Stimulated activated CD8-positive, alpha-beta memory T cell treated with anti-CD3 and anti-CD28 coated beads, Interleukin-15, amount 100 ng/mL, for 1 hour (primary cell): ENCODE measurements at regions not wholly inside any gene's neighbourhood (a gene's known extent, or its start where the extent isn't known, plus 50 kb on each side); places are given as distances from the start of the nearest gene placed in this dataset.

ENCODE experiments used
- DNase-seq: peaks from one replicate; pipeline ENCODE4 v3.0.0-alpha.2; 2020; ENCODE audit warnings: low read depth

DNA sequence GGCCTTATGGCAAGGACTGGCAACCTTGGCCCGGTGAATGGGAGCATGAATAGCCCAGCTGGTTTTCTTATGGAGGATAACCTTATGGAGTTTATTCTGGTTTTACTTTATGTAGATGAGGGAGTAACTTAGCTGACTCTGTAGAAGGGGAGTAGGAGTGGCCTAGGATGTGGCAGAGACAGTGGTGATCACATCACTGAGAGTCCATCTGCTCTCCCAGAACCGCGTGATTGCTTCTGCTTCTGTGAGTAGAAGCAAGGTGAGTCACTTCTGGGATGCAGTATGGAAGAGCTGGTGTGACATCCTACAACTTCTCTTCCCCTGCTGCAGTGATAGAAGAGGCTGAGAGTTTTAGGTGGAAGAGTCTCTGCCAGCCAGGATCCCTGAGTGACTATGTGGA, 129.2 kb downstream of the RPS24 start:
- DNase-seq = no peak

DNA sequence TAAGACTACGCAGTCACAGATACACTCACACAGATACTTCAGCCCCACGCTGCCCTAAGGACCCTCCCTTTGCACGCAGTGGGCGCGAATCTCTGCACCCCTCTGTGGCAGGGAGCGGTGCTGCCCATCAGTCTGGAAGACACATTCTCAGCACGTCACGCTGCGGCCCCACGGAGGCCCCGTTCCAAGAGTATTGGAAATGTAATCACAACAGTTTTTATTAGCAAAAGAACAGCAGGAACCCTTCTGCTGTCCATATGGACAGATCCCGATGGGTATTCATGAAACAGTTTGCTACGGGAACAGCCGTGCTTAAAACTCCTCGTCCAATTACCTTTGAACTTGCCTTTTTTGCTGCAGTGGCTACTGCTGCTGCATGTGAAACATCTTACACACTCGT, 131.0 kb downstream of the RPS24 start:
- DNase-seq = no peak

DNA sequence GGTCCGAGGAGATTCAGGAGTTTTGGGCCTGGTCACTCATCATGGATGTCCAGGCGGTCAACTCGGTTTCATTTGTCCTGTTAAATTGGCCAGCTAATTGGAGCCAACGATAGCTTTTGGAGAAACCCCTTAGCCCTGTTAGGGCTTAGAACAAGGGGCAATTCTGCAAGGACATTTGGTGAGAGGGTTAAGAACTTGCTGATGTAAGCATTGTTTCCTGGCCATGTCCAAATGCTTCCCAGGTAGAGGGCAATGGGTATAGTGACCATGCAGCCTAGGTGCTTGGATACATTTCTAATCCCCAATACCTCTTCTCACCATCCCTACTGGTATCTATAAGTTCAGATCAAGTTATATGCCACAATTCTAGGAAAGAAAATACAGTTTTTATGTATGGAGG, 131.5 kb downstream of the RPS24 start:
- no peak for DNase-seq

DNA sequence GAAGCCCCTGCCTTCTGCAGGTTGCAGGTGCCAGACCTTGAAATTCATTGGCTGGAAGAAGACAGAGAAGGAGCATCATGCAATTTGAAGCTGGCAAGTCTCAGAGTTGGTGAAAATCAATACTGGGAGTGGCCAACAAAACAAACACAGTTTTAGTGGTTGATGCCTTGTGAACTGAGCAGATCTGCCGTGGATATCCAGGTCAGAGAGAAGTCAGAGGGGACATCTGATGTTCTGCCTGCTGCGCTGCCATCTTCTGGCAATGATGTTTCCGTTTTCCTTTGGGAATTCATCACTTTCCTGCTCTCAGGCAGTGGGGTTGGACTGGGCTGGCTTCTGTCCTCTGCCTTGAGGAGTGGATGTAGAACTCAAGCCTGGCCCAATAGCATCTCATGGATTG, 132.0 kb downstream of the RPS24 start:
- DNase-seq = no peak

DNA sequence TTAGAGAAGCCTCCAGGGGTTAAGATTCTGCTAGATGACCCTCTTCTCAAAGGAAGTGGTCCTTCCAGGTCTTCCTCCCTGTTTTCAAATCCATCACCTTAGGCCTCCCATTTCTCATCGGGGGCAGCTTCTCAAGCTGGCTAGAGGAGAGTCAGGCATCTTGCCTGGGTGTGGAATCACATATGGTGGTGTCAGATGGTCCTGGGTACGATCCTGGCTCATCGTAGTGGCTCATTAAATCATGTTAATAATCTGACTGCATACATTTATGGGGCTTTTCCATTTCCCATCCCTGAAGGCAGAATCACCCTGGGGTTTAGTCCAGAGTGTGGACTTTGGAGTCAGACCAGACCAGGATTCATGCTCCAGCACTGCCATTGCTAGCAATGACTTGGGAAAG, 132.6 kb downstream of the RPS24 start:
- no peak for DNase-seq

DNA sequence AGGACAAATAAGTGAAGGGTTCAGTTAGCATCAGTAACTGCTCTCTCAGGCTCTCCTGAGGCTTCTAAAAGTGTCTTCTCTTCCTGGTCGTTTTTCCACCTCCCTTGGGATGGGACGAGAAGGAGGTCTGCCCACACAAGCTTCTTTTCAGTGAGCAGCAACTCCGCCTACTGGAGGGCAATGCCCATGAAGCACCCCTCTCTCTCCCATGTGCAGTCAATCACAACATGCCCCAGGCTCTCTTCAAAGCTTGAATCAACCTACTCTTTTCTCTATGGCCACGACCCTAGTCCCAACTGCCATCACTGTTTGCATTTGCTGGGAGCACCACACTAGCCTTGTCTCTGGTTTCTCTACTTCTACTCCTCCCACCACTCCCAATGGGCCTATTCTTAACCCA, 135.6 kb downstream of the RPS24 start:
- DNase-seq = no peak

DNA sequence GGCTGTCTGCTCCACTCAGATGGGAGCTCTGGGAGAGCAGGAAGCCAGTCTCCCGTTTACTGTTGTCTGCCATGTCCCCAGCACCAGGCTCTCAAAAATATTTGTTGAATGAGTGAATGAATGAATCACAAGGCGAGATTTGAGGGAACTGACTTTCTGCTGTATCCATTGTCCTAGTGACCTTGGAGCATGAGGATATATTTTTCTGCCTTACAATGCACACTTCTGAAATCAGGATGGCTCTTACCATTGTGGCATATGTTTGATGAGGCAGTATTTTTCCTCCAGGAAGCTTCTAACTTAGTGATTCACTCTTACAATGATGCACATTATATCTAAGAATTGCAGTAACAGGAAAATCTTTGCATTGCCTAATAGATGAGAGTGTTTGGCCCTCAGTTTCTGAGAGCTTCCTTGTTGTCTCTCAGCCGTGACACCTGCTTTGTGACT, 136.4 kb downstream of the RPS24 start:
- DNase-seq = no peak

DNA sequence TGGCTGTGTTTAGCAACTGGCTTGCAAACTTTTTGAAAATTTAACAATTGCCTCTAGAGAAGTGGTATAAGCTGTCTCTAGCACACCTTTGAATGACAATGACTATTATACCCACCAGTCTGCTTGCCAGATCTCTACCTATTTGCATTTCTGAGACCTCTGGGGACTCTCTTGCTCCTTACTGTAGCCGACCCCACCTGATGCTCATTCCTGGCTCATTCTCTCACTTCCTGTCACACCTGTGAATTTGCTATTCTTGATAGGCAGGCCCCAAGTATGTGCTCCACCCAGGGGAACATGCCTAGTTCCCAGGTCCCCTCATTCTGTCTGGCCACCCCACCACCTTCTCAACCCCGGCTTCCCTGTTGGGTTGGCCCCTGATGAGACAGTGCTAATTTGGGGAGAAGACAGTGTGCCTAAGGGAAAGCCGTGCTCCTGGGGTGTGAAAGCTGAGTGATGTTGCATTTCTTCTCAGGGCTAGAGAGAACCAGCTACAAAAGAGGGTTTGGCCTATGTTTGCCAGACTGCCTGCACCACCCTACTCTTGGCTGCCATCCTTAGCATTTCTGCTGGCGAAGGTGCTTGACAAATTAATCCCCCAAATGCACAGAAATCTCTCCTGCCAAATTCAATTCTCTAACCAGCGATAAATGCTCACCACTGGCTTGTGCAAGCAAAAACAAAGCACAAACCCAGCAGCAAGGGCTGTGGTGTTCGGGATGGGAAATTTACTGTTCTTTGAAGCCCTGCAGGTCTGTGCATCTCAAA, 138.2 kb downstream of the RPS24 start:
- no peak for DNase-seq

DNA sequence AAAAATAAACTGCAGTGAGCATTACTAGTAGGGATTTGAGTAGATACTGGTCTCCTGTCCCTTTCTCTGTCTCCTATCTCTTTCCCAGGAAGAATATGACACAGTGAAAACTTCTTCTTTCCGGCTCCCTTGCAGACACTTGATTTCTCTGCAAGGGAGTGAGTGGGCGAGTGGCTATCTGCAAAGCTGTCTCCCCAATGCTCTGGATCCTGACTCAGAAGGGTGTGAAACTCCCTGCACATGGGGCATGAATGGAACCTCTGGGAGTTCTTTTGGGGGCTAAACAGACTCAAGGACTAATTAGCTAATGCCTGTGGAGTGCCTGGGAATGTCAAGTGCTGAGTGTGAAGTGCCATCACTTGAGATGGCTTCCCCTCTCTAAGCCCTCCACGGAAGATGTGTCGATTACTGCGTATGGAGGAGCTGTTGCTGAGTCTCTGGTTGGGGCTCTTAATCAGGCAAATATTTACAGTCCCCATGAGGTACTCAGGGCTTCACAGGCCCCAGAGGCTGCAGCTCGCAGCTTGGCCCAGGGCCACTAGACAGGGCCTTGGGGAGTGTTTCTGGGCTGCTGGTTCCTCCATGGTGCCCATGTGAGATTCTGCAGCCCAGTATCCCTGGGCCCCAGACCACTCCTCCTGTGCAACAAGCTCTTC, 139.8 kb downstream of the RPS24 start:
- DNase-seq = no peak

DNA sequence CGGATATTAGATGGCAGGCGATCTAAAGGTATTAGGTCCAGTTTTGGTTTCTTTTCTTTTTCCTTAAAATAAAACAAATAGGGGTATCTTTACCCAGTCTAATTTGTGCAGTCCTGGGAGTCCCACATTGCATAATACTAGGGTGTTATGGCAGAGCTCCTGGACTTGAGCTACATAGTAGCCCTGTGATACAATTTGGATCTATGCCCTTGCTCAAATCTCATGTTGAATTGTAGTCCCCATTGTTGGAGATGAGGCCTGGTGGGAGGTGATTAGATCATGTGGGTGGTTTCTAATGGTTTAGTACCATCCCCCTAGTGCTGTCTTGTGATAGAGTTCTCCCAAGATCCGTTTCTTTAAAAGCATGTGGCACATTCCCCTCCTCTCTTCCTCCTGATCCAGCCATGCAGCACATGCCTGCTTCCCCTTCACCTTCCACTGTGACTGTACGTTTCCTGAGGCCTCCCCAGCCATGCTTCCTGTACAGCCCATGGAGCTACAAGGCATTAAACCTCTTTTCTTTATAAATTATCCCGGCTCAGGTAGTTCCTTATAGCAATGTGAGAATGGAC, 141.9 kb downstream of the RPS24 start:
- no peak for DNase-seq

DNA sequence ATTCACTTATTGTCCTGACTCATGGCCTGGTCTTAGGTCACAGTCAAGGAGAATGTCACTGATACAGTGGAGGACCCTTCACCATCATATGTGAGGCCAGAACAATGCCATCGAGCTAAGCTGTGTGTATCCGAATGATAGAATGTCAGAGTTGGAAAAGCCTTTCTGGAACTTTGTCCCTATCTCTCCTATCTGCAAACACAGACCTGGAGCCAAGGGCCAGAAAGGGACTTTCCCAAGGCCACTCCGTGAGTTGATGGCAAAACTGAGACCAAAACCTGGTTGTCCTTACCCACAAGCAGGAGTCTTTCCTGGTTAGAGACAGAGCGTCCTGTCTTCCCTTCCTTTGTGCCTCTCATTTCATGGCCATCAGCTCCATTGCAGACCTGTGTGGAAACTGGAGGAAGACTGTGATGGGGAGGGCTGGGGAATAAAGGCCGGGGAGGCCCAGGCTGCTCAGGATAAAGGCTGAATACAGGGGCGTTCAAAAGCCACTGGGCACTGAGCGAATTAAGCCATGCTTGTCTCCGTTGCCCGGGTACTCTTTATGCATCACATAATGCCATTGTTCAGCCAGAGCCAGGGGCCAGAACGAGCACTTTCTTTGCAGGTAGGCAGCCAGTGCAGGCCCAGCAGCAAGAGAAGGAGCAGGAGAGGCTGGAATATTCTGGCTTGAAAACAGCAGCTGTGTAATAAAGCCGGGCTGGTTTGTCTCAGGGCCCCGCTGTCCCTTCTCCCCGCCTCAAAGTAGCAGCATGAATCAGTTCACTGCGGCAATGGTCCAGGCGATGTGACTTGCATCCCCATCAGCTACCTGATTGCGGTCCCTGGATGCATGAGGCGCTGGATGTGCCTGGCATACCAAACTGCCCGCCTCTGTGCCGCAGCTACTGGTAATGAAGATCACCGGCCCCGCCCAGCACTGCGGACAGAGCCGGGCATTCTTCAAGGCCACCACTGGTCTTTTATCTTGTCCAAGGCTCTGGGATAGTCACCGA, 143.0 kb downstream of the RPS24 start:
- DNase-seq = no peak

DNA sequence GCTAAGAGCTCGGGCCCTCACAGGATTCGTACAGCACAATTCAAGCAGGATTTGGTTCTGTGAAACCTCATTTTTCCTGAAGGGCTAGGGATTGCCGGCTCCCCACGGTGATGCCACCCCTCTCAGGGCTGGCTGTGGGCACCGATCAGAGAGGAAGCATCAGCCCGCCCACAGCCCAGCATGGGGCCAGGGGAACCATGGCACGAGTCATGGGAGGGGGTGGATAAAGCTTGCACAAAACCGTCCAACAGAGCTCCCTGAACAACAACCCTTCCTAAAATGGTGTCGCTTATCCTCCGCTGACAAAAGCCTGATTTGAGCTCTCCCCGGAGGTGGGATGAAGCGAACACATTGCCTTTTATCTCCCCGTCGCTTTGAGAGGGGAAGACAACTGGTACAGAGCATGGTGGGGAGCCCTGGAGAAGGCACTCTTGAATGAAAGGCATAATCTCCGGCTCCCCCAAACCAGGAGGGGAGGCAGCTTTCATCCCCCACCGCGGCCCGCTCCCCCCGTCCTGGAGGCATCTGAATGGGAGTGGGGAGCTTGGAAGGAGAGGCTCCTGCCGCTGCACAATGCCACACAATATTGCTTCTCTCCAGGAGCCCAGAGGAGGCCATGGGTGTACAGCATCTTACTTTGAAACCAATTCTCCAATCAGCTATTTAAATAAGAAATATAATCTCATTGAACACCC, 144.0 kb downstream of the RPS24 start:
- no peak for DNase-seq

DNA sequence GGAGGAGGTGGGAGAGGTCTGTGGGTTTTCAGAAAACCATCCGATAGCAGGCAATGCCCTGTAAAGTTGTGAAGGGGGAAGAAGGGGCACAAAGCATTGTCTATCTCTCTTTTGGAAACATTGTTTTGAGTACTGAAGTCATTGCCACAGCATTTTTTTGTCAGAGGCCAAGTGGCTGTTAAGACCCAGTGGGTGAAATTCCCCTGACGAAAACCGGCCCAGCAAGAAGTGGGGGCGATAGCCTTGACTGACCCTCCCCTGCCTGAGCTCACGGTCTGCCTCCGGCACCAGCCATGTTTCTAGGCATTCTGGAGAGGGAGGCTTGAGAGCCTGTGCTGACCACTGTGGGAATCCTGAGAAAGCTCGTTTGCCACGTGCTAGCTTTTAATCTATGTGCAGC, 144.7 kb downstream of the RPS24 start:
- DNase-seq = no peak

DNA sequence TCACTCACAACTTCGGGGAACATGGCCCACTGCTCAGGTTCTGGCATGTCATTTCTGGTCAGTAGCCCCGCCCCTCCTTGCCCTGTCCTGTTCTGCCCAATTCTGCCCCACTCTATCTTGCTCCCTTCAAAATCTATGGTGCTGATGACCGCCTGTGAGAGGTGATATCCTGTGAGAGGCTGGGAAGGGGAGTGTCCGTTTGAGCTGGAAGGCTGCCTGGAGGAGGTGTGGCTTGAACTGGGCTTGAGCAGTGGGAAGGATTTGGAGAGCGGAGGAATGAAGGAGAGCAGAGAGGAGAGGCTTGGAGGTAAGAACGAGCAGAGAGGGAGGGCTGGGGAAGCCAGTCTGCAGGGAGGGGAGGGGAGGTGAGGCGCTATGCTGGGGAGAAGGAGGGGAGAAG, 145.3 kb downstream of the RPS24 start:
- DNase-seq = no peak

DNA sequence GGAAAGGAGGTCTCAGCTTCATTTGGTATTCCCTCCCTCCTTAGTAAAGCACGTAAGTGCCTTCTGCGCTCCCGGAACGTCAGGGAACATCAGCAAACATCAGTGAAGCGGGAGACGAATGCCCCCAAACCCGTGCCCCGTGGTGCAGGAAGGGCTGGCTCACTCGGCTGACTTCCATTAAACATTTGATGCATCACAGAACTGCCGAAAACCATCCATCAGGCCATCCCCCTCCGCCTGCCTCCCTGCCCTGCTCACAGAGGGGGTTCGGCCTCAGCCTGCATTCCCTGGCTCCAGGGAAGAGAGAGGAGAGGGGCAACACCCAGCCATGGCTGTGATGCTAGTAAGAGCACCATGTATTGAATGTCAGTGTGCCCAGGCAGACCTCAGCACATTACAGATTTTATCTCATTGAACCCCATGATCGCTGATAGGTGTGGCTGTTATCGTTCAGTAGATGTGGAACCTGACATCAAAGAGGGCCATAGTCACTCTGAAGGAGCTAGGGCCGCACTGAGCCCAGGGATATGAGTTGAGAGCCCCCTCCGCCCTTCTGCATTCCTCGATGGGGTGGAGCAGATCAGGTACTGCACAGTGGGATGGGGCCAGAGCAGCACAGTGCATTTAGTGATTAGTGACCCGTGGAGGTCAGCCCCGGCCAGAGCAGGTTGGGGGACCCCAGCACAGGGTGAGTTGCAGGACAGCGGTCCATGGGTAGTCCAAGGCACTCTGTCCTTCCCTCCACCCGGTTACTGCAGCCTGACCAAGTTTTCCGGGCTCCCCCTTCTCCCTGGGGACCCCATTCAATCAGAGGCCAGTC, 146.4 kb downstream of the RPS24 start:
- DNase-seq = no peak

DNA sequence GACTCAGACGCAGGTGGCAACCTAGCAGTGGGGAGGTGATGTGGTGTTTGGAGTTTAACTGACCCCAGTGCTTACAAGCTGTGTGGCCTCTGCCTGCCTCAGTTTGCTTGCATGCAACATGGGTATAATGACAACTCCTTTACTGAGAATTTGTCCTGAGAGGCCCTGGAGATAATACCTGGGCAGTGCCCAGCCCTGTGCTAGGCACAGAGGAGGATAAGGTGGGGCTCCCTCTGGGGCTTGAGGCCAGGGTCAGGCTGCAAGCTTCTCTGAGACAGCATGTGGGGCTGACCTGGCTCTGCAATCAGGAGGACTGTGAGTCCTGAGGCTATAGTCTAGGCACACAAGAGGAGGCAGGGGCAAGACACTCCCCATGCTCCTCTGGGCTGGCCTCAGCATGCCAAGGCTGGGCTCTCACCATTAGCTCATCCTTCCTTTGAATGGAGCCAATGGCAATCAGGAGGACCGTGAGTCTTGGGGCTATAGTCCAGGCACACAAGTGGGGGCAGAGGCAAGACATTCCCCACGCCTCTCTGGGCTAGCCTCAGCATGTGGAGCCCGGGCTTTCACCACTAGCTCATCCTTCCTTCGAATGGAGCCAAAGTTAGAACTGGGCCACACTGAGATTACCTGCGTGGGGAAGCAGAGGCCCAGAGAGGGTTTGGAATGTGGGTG, 147.9 kb downstream of the RPS24 start:
- DNase-seq = no peak

DNA sequence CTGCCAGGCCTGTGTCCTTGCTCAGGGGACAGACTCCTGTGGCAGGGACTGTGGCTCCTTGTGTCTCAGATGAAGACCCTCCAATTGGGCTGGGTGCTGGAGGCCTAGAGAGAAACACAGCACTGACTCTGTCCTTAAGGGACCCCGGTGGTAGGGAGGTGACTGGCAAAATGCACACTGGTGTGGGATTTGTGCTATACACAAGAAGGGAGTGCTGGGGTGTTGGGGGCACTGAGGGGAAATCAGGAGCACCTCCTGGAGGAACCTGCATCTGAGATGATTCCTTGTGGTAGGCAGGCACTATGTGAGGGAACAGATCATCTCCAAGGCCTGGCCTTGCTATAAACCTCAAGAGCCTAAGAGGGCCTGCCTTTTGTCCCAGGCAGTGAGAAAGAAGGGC, 149.2 kb downstream of the RPS24 start:
- no peak for DNase-seq

DNA sequence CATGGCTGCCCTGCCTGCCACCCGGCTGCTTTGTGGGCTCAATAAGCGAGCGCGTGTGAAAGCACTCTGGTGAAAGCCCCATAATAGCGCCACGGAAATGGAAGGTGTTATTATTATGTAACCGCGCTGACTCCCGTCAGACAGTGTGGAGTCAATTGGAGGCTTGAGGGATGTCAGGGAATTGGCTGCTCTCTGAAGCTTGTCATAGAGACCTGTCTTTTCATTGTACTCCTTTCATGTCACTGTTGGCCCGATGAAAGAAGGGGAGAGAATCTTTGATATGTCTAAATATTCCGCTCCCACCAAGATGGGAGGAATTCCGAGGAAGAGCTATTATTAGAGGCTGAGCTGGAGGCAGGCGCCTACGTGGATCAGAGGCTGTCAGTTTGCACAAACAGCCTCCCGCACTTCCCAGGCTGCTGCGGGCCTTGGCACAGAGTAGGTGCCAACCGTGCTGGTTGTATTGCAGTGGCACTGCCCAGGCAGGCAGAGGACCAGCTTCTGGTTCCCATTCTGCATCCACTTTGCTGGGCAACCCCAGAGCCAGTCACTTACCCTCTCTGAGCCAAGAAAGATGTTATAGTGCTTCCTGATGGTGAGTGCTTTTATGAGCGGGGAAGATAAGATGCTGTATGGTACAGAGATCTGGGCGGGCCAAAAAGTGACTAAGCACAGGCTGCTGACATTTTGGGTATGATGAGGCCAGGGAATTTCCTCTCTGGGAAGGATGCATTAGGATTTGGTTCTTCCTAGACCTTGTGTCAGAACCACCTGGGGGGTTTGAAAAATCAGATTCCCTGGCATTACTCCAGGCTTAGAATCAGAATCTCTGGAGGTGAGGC, 151.4 kb downstream of the RPS24 start:
- no peak for DNase-seq

DNA sequence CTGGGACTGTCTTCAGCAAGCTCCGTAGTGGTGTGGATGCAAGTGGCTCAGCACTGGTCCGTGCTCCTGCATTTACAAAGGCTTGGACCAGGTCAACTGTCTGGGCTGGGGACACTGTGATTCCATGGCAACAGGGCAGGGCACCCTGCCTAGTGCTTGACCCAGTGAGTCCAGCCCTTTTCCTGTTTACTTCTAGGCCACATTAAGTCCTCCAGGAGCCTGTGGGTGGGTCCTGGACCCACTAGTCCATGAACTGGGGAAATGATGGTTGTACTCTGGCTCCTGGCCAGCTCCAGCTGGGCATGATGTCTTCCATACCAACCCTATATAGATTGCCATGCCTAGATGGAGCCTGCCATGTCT, 152.0 kb downstream of the RPS24 start:
- DNase-seq = no peak
